Neural cell (in vitro differentiated cells): ENCODE measurements at regions not wholly inside any gene's neighbourhood (a gene's known extent, or its start where the extent isn't known, plus 50 kb on each side); places are given as distances from the start of the nearest gene placed in this dataset.

ENCODE experiments used
- H2AFZ ChIP-seq: fragments of 200-600, 300-800 bp; sonication (generic), shearing (Covaris generic); 2 replicates; pipeline ENCODE4 v1.6.0; 2014; ENCODE audit warnings: low read depth, mild to moderate bottlenecking, antibody characterized with exemption, low read length, moderate library complexity
- H3F3A ChIP-seq: fragments of 200-600 bp; shearing (Covaris generic); 2 replicates; pipeline ENCODE4 v1.6.1; 2016; ENCODE audit warnings: mild to moderate bottlenecking, moderate library complexity, mixed read lengths, antibody characterized with exemption, low read length; ENCODE audit not compliant: insufficient read depth, poor library complexity, severe bottlenecking
- H3K27ac ChIP-seq: fragments of 200-600, 300-800 bp; sonication (generic), shearing (Covaris generic); 2 replicates; pipeline ENCODE4 v1.5.1; 2014; ENCODE audit warnings: mild to moderate bottlenecking, low read length, moderate library complexity
- H3K27me3 ChIP-seq: fragments of 300-800, 200-600 bp; sonication (generic), shearing (Covaris generic); 2 replicates; pipeline ENCODE4 v1.6.0; 2014; ENCODE audit warnings: mild to moderate bottlenecking, low read depth, low read length, moderate library complexity; ENCODE audit not compliant: insufficient read depth
- H3K36me3 ChIP-seq: fragments of 300-800, 200-600 bp; sonication (generic), shearing (Covaris generic); 2 replicates; pipeline ENCODE4 v1.5.1; 2014; ENCODE audit warnings: mild to moderate bottlenecking, antibody characterized with exemption, low read length, moderate library complexity; ENCODE audit not compliant: insufficient read depth
- H3K4me2 ChIP-seq: fragments of 300-800, 200-600 bp; sonication (generic), shearing (Covaris generic); 2 replicates; pipeline ENCODE4 v1.6.0; 2014; ENCODE audit warnings: mild to moderate bottlenecking, low read length
- H3K4me3 ChIP-seq: fragments of 300-800, 200-600 bp; sonication (generic), shearing (Covaris generic); 2 replicates; pipeline ENCODE4 v1.5.1; 2014; ENCODE audit warnings: mild to moderate bottlenecking, low read length, moderate library complexity
- H3K79me2 ChIP-seq: fragments of 200-600 bp; shearing (Covaris generic); replicated peaks from 2 replicates; pipeline ENCODE4 v1.6.0; 2014; ENCODE audit warnings: mild to moderate bottlenecking, low read length, moderate library complexity; ENCODE audit not compliant: insufficient read depth
- H3K9ac ChIP-seq: fragments of 300-800, 200-600 bp; sonication (generic), shearing (Covaris generic); 2 replicates; pipeline ENCODE4 v1.6.1; 2016; ENCODE audit warnings: mild to moderate bottlenecking, low read length, mixed read lengths
- H3K9me2 ChIP-seq: fragments of 200-600 bp; shearing (Covaris generic); 2 replicates; pipeline ENCODE4 v1.6.1; 2016; ENCODE audit warnings: mild to moderate bottlenecking, low read length, mixed read lengths; ENCODE audit not compliant: insufficient read depth
- H3K9me3 ChIP-seq: fragments of 200-600, 300-800 bp; sonication (generic), shearing (Covaris generic); 2 replicates; pipeline ENCODE4 v1.6.1; 2016; ENCODE audit warnings: mild to moderate bottlenecking, mixed run types, low read length, moderate library complexity, mixed read lengths
- H4K20me1 ChIP-seq: fragments of 200-600 bp; shearing (Covaris generic); 2 replicates; pipeline ENCODE4 v1.6.1; 2016; ENCODE audit warnings: mild to moderate bottlenecking, mixed run types; ENCODE audit not compliant: insufficient read depth
- CTCF ChIP-seq: fragments of 450-650 bp; IDR thresholded peaks from 2 replicates; pipeline ENCODE4 v1.5.1; 2014; ENCODE audit warnings: antibody characterized with exemption, mild to moderate bottlenecking, moderate library complexity; ENCODE audit not compliant: poor library complexity, severe bottlenecking
- EP300 ChIP-seq: fragments of 450-650 bp; conservative IDR thresholded peaks from 2 replicates; pipeline ENCODE4 v1.6.1; 2014; ENCODE audit warnings: antibody characterized with exemption, mild to moderate bottlenecking, moderate library complexity; ENCODE audit not compliant: poor library complexity, severe bottlenecking
- EZH2 ChIP-seq: fragments of 200-600, 300-800 bp; shearing (Covaris generic), sonication (generic); IDR thresholded peaks from 2 replicates; pipeline ENCODE4 v1.6.1; 2014; ENCODE audit warnings: antibody characterized with exemption, low read length, borderline replicate concordance, mild to moderate bottlenecking; ENCODE audit not compliant: insufficient read depth, poor library complexity, severe bottlenecking
- MXI1 ChIP-seq: fragments of 450-650 bp; conservative IDR thresholded peaks from 2 replicates; pipeline ENCODE4 v1.6.1; 2014; ENCODE audit warnings: antibody characterized with exemption, mild to moderate bottlenecking; ENCODE audit not compliant: poor library complexity, severe bottlenecking
- POLR2AphosphoS5 ChIP-seq: IDR thresholded peaks from 2 replicates; pipeline ENCODE4 v1.6.1; 2012
- RAD21 ChIP-seq: fragments of 450-650 bp; conservative IDR thresholded peaks from 2 replicates; pipeline ENCODE4 v1.6.1; 2014; ENCODE audit warnings: antibody characterized with exemption, mild to moderate bottlenecking, moderate library complexity
- REST ChIP-seq: IDR thresholded peaks from 2 replicates; pipeline ENCODE4 v1.6.1; 2012; ENCODE audit warnings: borderline replicate concordance
- SMC3 ChIP-seq: fragments of 450-650 bp; conservative IDR thresholded peaks from 2 replicates; pipeline ENCODE4 v1.6.1; 2014; ENCODE audit warnings: antibody characterized with exemption, mild to moderate bottlenecking, moderate library complexity; ENCODE audit not compliant: poor library complexity
- TAF1 ChIP-seq: IDR thresholded peaks from 2 replicates; pipeline ENCODE4 v1.6.1; 2012; ENCODE audit warnings: low read depth

- Histone ChIP-seq H3K79me2 (no peaks in the 10 kb centered on the region), H3K4me2 (no peak overlapping the region), H3K27me3 (no peaks in the 10 kb centered on the region), H3K9me3 (no peaks in the 10 kb centered on the region), H3K36me3 (no peaks in the 10 kb centered on the region), H3F3A (no peaks in the 10 kb centered on the region), H3K9me2 (no peaks in the 10 kb centered on the region), H3K27ac (no peak overlapping the region), H3K4me3 (no peak overlapping the region), H4K20me1 (no peaks in the 10 kb centered on the region), H3K9ac (no peak overlapping the region), H2AFZ (no peak overlapping the region)
- no peak for TF ChIP-seq TAF1
- no peak for TF ChIP-seq CTCF
- TF ChIP-seq RAD21: no peak
- TF ChIP-seq SMC3: no peak
- TF ChIP-seq POLR2AphosphoS5: no peak
- TF ChIP-seq EZH2: no peak
- TF ChIP-seq EP300: no peak
- TF ChIP-seq REST: no peak
- TF ChIP-seq MXI1: no peak
Observed at GRCh38 chr19:34033880-34034279, 138.4 kb upstream of the LSM14A start.

- Histone ChIP-seq H3K27me3 (no peaks in the 10 kb centered on the region), H3K9me3 (no peaks in the 10 kb centered on the region), H3K36me3 (no peaks in the 10 kb centered on the region), H3K4me2 (no peak overlapping the region), H3K4me3 (no peak overlapping the region), H3F3A (no peaks in the 10 kb centered on the region), H3K9ac (no peak overlapping the region), H2AFZ (no peak overlapping the region), H4K20me1 (no peaks in the 10 kb centered on the region), H3K79me2 (no peaks in the 10 kb centered on the region), H3K9me2 (no peaks in the 10 kb centered on the region), H3K27ac (no peak overlapping the region)
- TF ChIP-seq EP300: no peak
- TF ChIP-seq RAD21: no peak
- TF ChIP-seq REST: no peak
- TF ChIP-seq SMC3: no peak
- TF ChIP-seq CTCF: no peak
- TF ChIP-seq EZH2: no peak
- no peak for TF ChIP-seq POLR2AphosphoS5
- TF ChIP-seq TAF1: no peak
- TF ChIP-seq MXI1: no peak
Observed at GRCh38 chr19:34034318-34034846, 137.9 kb upstream of the LSM14A start.
